ENCODE measurements at regions not wholly inside any gene's neighbourhood (a gene's known extent, or its start where the extent isn't known, plus 50 kb on each side); places are given as distances from the start of the nearest gene placed in this dataset.

DNA sequence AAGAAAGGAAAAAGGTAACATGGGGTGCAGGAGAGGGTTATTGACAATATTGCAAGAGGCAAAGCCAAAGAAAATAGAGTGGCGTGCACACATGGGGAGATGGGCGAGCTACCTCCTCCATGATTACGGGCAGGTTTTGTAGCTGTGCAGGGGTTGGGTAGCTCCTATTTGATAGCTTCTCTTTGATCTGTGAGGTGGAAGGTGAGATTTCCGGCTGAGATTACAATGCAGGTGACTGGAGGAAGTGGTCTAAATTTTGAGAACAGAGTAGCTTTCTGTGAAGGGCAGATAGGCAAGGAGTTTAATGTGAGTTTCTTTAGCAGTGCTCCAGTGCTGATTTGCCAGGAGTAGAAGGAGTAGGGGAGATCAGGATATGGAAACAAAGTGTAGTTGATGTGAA, 263.4 kb downstream of the PLA2G4A start:
- DNase-seq = no peak

GRCh38 chr1:187096689-187097088, 267.9 kb downstream of the PLA2G4A start:
- DNase-seq = no peak

GRCh38 chr1:187110351-187110750, 281.6 kb downstream of the PLA2G4A start:
- no peak for DNase-seq

- DNase-seq = no peak
Measured at GRCh38 chr1:187114792-187115191, 286.0 kb downstream of the PLA2G4A start.

DNA sequence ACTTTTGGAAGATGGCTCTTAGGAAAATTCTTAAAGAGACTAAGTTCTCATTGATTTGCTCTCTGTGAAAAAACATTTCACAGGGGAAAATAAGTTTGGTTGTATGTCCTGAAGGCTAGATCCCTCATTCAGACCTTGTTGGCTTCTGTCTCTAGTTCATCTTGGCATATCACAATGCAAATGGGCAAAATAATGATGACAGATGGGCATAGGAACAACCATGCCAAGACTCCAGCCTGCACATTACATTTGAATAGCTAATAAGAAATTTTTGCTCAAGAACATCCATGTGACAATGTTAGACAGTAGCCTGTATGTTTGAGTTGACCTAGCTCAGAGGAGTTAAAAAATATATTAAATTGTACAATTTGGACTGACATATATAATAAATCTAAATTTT, 292.9 kb downstream of the PLA2G4A start:
- DNase-seq = no peak

- DNase-seq = no peak
Measured at GRCh38 chr1:187122566-187122965, 293.8 kb downstream of the PLA2G4A start.

GRCh38 chr1:187129132-187129531, 300.4 kb downstream of the PLA2G4A start:
- DNase-seq = no peak

DNA sequence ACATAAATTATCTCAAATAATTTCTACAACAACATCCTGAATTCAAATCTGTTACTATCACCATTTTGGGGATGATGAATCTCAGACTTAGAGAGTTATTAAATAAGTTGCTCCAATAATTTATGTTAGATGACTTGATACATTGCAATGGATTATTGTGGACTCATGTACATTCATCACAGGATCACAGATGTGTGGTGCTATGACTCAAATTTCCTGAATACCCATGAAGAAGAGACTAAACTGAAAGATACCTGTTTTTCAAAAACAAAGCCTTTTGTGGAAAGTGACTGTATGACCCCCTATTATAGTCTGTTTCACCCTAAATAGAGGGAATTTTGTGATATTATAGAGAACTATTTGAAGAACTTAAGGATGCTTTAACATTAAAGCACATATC, 315.0 kb downstream of the PLA2G4A start:
- DNase-seq = no peak

- no peak for DNase-seq
Measured at GRCh38 chr1:187146388-187146787, 317.6 kb downstream of the PLA2G4A start.

- DNase-seq = no peak
Measured at GRCh38 chr1:187151555-187151954, 322.8 kb downstream of the PLA2G4A start.

GRCh38 chr1:187153047-187153446, 324.3 kb downstream of the PLA2G4A start:
- no peak for DNase-seq

GRCh38 chr1:187157115-187157514, 328.4 kb downstream of the PLA2G4A start:
- no peak for DNase-seq

- no peak for DNase-seq
Measured at GRCh38 chr1:187157552-187157951, 328.8 kb downstream of the PLA2G4A start.

- no peak for DNase-seq
Measured at GRCh38 chr1:187167555-187167954, 338.8 kb downstream of the PLA2G4A start.

- no peak for DNase-seq
Measured at GRCh38 chr1:187168297-187168696, 339.5 kb downstream of the PLA2G4A start.

DNA sequence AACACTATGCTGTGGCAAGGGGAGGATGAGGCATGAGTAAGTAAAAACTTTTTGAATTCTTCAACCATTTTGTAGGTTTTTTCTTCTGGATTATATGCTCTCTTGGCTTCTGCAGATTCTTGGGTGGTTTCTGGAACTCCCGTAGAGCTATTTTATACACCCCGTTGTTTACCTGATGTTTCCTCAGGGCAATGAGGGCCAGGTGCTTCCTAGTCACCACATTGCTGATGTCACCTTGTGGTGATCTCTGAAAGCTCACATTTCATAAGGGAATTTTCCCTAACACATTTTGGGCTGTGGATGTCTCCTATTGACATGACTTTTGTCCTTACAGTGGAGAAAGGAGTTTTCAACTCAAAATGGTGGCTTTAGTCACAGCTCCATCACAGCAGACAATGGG, 356.6 kb downstream of the PLA2G4A start:
- DNase-seq = no peak

DNA sequence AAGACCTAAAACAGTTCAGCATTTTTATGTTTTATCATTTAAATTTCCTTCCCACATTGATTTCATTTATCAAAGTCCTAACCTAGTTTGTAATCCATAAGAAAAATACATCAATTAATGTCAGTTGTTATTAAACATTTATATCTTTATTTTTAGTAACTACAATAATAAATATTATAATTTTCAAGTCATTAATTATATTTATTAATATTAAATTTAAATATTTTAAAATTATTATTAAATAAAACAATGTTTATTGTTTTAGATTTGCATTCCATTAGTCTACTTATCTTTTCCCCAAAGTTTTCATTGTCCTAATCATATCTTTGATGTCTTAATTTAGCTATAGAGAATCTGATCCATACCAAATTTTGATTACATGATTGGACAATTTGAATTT, 368.9 kb downstream of the PLA2G4A start:
- DNase-seq = no peak

- DNase-seq = no peak
Measured at GRCh38 chr1:187203257-187203656, 374.5 kb downstream of the PLA2G4A start.

DNA sequence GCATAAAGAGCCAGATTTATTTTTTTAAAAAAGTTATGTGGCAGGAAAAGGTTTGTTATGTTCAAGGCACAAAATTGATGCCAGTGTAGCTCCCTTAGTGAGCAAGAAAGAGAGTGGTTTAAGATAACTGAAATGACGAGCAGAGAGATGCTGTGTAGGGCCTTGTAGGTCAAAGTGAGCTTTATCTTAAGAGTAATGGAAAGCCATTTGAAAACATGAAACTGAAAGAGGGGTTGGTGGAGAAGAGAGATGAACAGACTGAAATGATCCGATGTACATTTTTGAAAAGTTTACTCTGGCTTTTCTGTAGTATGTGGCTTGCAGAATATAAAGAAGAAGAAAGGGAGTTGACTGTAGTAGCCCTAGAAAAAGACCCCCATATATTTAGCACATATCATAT, 383.6 kb downstream of the PLA2G4A start:
- no peak for DNase-seq

- no peak for DNase-seq
Measured at GRCh38 chr1:187226396-187226795, 397.6 kb downstream of the PLA2G4A start.

DNA sequence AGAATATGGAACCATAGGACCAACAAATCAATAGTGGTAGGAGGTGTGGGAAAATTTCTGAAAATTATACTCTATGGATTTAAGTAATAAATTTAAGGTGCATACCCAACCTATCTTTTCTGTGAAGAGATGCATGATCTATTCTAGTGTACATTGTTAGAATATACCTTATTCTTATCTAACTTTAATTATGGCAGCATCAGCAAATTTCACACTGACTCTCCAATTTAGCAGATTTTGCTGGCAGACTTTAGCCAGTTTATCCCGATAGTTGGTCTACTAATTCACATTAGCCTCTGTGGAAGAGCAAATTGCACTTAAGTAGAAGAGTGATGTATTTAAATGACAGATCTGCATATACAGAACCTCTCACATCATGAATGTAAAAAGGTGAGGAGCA, 400.0 kb downstream of the PLA2G4A start:
- DNase-seq = no peak

DNA sequence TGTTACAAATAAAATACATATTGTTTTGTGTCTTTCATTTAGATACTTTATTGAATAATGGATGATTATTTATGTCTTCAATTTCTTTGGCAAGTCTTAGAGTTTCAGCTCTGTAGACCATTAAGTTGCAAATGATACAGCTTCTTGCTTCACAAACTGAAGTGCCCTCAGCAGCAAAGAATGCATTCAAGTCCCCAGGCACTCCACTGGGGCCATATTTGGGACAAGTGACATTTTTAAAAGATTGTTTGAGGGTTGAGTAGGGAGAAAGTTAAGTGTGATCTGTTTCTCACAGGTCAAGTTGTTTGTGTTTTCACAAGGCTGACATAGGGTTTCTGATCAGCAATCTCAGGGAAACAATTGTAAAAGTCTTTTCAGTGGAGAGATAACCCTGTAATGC, 400.7 kb downstream of the PLA2G4A start:
- no peak for DNase-seq

GRCh38 chr1:187234706-187235105, 406.0 kb downstream of the PLA2G4A start:
- DNase-seq = no peak

GRCh38 chr1:187236199-187236598, 407.4 kb downstream of the PLA2G4A start:
- DNase-seq = no peak

DNA sequence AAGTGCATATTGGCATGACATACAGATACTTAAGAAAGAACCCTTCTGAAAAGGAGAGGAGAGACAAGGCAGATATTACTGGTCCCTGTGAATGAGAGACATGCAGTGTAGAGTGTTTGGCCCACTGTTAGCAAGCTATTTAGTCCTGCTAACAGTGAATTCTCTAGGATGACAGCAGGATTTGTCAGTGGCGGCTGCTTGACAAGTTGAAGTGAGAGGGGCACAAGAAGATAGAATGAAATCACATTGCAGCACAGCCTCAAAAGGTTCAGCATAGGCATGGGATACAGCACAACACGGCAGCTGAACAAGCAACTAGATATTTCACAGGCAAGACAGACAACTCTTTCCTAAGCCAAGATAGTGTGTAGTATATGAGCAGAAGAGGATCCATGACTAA, 407.9 kb downstream of the PLA2G4A start:
- no peak for DNase-seq

- DNase-seq = no peak
Measured at GRCh38 chr1:187237542-187237941, 408.8 kb downstream of the PLA2G4A start.
